Activated CD4-positive, alpha-beta T cell treated with anti-CD3 and anti-CD28 coated beads, Interleukin-2, amount 50 U/mL, for 48 hours (primary cell): ENCODE measurements at regions not wholly inside any gene's neighbourhood (a gene's known extent, or its start where the extent isn't known, plus 50 kb on each side); places are given as distances from the start of the nearest gene placed in this dataset.

Experiments
- DNase-seq, 2 experiments: peaks; one replicate each; pipeline ENCODE4 v3.0.0-alpha.2; 2020

GRCh38 chr18:76252880-76253279, 242.2 kb downstream of the ZNF516 start:
- no peak for DNase-seq

- DNase-seq = no peak
Observed at GRCh38 chr18:76252139-76252538, 242.9 kb downstream of the ZNF516 start.

DNA sequence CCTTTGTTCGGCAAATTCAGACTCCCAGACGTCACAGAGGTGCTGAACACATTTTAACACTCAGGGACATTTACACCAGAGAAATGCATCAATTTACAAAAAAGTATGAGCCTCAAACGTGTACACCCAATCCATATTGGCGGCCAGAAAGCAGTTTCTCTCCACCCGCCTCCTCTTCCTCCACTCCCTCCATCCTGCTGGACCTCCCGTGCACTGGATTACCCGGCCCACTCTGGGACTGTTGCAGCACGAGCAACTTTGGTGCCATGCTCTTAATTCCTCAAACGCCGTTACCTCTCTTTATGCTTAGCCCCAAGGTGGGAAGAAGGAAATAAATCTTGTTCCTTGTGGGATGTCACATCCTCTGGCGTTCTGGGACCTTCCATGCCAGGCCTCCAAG, 243.4 kb downstream of the ZNF516 start:
- no peak for DNase-seq

DNA sequence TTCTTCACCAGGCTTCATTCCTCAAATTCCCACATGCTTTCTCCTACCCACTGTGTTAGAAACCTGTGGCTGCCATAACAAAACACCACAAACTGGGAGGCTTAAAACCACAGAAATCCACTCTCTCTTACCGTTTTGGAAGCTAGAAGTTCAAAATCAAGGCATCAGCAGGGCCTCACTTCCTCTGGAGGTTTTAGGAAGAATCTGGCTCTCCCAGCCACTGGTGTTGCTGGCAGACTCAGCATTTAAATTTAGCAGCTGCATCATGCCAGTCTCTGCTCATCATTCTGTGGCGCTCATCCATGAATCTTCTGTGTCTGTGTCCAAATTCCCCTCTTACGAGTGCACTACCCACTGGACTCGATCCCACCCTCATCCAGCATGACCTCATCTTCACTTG, 248.5 kb downstream of the ZNF516 start:
- no peak for DNase-seq

DNA sequence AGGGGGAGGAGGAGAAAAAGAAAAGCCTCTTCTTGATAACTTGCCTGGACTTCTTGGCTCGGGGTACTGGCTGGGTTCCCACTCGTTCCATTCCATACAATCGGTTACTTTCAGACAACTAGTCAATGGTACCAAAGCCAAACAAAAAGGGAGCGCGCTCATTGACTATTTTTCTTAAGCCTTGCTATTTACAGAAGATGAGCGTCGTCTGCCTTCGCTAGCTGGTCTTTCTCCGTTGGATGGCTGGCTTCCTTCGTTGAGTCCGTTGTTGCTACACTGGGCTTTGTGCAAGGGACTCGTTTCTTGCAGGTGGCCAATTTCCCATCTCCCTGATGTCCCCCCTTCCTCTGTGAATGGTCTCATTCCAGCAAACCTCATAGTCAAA, 260.4 kb downstream of the ZNF516 start:
- DNase-seq = no peak

DNA sequence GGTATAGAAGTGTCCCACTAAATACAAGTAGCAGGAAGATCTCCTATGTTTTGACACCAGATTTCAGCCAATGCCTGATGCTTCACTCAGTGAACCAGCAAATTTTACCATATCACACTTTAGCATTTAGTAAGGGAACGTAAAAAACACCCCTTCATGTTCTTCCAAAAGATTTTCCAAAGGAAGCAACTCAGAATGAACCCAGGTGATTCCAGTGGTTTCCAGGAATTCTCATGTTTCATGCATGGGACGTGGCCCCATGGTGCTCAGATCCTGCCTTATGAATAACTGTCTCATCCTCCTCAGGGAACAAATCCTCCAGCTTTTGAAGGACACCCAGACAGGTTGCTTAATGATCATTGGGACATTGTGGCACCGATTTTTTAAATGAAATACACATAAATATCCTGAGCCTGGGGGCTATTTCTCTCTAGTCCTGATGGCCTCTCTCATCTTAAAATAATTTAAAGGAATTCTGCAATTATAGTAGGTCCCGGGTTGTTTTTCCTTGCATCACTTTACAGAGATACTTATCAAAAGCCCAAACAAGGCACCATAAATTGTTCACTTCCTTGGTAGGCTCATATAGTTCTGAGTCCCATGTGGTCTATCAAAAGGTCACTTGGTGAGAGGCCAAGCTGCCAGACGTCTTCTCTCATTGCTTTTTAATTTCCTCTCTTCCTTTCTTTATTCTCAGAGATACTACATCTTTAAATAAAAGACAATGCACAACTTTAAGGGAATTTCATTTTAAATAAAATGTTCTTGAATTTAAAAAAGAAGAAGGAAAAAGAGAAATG, 261.0 kb downstream of the ZNF516 start:
- no peak for DNase-seq

- no peak for DNase-seq
Observed at GRCh38 chr18:76233406-76233805, 261.6 kb downstream of the ZNF516 start.

- no peak for DNase-seq
Observed at GRCh38 chr18:76232779-76233178, 262.3 kb downstream of the ZNF516 start.

GRCh38 chr18:76232010-76232409, 263.0 kb downstream of the ZNF516 start:
- no peak for DNase-seq

GRCh38 chr18:76231402-76231801, 263.6 kb downstream of the ZNF516 start:
- no peak for DNase-seq

DNA sequence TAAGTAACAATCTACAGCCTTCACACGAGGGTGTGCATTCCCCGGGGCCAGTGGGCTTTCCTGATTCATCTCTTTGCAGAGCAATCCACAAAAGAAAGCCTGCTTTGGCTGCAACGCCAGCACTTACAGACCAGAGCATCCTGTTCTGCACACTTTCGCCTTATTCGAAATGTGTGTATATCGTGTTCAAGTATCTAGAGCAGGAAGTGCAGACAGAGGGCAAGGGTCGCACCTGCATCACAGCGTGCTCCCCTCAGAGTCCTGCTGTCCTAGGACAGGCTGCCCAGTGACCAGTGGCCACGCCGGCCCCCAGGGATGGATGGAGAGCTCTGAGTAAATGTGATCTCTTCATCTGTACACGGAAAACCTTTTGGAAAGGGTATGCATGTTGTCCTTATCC, 264.3 kb downstream of the ZNF516 start:
- DNase-seq = no peak

DNA sequence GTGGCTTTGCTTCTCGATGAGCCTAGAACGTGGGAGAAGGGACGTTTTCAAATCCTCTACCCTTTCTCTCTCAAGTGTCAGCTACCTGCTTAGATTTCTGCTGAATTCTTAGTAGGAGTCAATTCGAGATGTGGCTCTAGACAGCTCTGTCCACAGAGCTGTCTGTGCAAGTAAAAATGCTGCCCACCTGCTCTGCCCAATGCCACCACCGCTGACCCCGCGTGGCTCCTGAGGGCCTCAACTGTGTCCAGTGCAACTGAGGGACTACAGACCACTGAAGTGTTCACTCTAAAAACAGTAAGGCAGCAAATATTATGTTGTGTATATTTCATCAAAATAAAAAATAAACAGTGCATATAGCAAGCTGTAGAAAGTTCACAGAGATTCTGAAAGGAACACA, 266.3 kb downstream of the ZNF516 start:
- DNase-seq = no peak

- DNase-seq = no peak
Observed at GRCh38 chr18:76227759-76228158, 267.3 kb downstream of the ZNF516 start.

DNA sequence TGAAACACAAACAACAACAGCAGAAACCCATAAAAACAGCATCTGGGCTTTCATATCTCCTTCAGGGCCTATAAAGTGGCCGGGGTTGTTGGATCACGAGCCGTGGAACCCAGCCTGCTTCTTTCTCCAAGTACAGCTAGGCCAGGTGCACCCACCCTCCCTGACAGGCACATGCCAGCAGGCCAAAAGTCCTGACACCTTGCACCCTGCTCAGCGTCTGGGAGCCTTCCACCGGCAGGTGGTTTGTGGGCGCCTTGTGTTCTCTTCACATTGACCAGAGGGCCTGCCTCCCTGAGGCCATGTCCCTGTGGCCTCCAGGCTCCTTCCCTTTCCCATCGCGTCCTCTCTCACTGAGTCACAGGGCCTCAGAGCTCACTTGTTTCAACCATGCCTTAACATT, 271.6 kb downstream of the ZNF516 start:
- DNase-seq = no peak

GRCh38 chr18:76219023-76219422, 276.0 kb downstream of the ZNF516 start:
- no peak for DNase-seq

- DNase-seq = no peak
Observed at GRCh38 chr18:76216096-76216495, 278.9 kb downstream of the ZNF516 start.

- no peak for DNase-seq
Observed at GRCh38 chr18:76213991-76214390, 281.1 kb downstream of the ZNF516 start.

- DNase-seq = no peak
Observed at GRCh38 chr18:76212960-76213359, 282.1 kb downstream of the ZNF516 start.

GRCh38 chr18:76209597-76209996, 285.4 kb downstream of the ZNF516 start:
- no peak for DNase-seq

DNA sequence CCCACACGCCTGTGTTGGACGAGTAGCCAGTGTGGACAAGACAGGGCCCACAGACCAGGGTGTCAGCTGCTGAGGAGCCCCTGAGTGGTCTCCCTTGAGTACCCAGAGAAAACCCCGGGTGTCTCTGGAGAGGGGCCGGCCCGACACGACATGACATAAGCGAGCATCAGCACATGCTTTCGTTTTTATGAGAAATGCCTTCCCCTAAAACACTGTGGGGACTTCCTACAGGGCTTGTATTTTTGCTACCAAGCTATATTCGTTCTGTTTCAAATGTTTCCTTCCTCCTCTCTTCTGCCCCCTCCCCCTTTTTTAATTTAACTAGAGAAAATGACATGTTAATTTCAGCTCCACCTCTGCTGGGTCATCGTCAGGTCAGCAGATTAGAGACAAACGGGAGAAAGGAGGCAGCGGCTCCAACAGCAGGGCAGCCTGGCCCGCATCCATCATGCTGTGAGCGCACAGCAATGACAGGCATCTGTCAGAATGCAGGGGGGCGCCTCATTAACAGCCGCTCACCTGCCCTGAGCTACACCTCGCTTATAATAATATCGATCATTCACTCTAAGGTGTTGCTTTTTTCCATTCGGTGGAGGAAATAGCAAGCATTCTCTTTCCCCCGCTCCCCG, 286.2 kb downstream of the ZNF516 start:
- no peak for DNase-seq

DNA sequence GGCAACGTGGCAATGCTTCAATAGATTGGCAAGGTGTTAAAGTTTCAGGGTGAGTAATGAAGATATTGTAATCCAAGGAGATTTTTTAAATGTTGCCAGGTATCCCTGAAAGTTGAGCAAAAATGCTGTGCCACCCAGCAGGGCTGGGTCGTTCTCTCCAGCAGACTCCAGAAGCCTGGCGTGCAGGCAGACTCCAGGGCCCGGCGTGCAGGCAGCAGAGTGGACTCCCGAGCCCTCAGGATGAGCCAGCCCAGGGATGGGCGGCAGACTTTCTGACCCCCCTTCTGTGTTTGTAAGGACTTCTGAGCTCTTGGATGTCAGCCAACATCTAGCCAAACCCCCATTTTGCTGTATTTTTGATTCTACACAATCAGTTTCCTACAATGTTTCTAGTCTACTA, 289.1 kb downstream of the ZNF516 start:
- DNase-seq = no peak

- DNase-seq = no peak
Observed at GRCh38 chr18:76203552-76203951, 291.5 kb downstream of the ZNF516 start.

GRCh38 chr18:76202322-76202721, 292.7 kb downstream of the ZNF516 start:
- no peak for DNase-seq

DNA sequence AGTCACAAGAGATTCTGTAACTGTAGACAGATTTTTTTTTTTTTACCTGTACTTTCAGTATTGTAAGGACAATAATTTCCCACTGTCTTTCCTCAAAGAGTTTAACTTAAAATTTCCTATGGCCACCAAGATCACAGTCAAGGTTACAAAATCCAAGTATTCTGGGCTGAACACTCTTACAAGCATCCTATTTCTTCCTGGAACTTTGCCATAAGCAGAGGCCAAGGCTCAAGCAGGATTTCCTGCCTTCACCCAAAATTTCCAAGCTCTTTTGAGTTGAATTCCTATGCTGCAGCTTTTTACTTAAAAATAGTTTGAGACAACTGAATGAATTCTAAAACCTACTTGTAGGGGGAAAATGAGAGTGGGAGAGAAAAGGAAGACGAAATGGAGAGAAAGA, 299.4 kb downstream of the ZNF516 start:
- DNase-seq = no peak

GRCh38 chr18:76188097-76188496, 306.9 kb downstream of the ZNF516 start:
- no peak for DNase-seq
